GM12892 (cell line): ENCODE measurements at regions not wholly inside any gene's neighbourhood (a gene's known extent, or its start where the extent isn't known, plus 50 kb on each side); places are given as distances from the start of the nearest gene placed in this dataset.

ENCODE experiments used
- POLR2A ChIP-seq: IDR thresholded peaks from 2 replicates; pipeline ENCODE4 v1.6.1; 2011; ENCODE audit warnings: low read depth, low read length, control low read depth
- POLR2AphosphoS5 ChIP-seq: IDR thresholded peaks from 2 replicates; pipeline ENCODE4 v1.6.1; 2011; ENCODE audit warnings: low read depth, low read length, control low read depth
- TAF1 ChIP-seq: IDR thresholded peaks from 2 replicates; pipeline ENCODE4 v1.6.1; 2011; ENCODE audit warnings: low read depth, mild to moderate bottlenecking, control low read depth, low read length, borderline replicate concordance

DNA sequence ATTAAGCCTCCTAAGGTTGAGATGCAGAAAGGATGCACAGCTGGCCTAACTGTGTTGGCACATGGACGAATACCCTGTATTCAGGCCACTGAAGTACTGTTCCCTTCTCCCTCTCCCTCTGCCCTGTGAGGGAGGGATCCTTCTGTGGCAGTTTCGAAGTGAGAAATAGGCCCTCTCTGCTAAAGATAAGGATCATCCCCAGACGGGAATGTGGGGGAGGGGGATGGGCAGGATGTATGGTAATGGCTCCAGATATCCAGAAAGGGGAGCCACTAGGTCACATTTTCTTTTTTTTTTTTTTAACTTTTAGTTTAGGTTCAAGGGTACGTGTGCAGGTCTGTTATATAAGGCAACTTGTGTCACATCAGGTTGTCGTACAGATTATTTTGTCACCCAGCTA, 463.1 kb downstream of the TBL1XR1 start:
- TF ChIP-seq POLR2A (no peak), TAF1 (no peak), POLR2AphosphoS5 (no peak)
